ENCODE measurements at regions not wholly inside any gene's neighbourhood (a gene's known extent, or its start where the extent isn't known, plus 50 kb on each side); places are given as distances from the start of the nearest gene placed in this dataset.

GRCh38 chr3:34020170-34020569 is 221.7 kb downstream of the PDCD6IP start:
- no peak for TF ChIP-seq CTCF (IDR thresholded peaks at IDR 0.05; ENCODE audit: extremely low read depth in 1 of 2, insufficient read depth in 1 of 2, low read depth in 1 of 2, low read length in 2 of 2)
- no peak for TF ChIP-seq EZH2 (IDR thresholded peaks at IDR 0.05; ENCODE audit: borderline replicate concordance, low read depth, low read length, severe bottlenecking)
- no peak for TF ChIP-seq POLR2A (IDR thresholded peaks at IDR 0.05; ENCODE audit: low read depth, low read length)
- TF ChIP-seq MYC (IDR thresholded peaks at IDR 0.05; ENCODE audit: low read depth, low read length) = no peak
- no peak for TF ChIP-seq MAX (IDR thresholded peaks at IDR 0.05; ENCODE audit: insufficient read depth, insufficient read length)
- no peak for TF ChIP-seq POLR2AphosphoS5 (IDR thresholded peaks at IDR 0.05; ENCODE audit: insufficient read depth, low read depth, low read length)
- no peak for TF ChIP-seq JUN (IDR thresholded peaks at IDR 0.05; ENCODE audit: borderline replicate concordance, insufficient read depth, insufficient read length, low read depth)

Measured in endothelial cell of umbilical vein (primary cell).